ENCODE measurements at regions not wholly inside any gene's neighbourhood (a gene's known extent, or its start where the extent isn't known, plus 50 kb on each side); places are given as distances from the start of the nearest gene placed in this dataset.

- in situ Hi-C loops (cut with HindIII; ENCODE audit: low sequenced_read_pairs), result no loop called here
Observed at GRCh38 chr12:65517656-65518210, 239.2 kb downstream of the MSRB3 start.

- in situ Hi-C loops (cut with HindIII; ENCODE audit: low sequenced_read_pairs), result no loop called here
Observed at GRCh38 chr12:65518771-65519170, 240.3 kb downstream of the MSRB3 start.

GRCh38 chr12:65520658-65521057 is 242.2 kb downstream of the MSRB3 start:
- in situ Hi-C loops (cut with HindIII; ENCODE audit: low sequenced_read_pairs), result no loop called here

- in situ Hi-C loops (cut with HindIII; ENCODE audit: low sequenced_read_pairs), result no loop called here
Observed at GRCh38 chr12:65522956-65523860, 244.7 kb downstream of the MSRB3 start.

- in situ Hi-C loops (cut with HindIII; ENCODE audit: low sequenced_read_pairs), result no loop called here
Observed at GRCh38 chr12:65524666-65525065, 246.2 kb downstream of the MSRB3 start.

GRCh38 chr12:65525491-65526141 is 247.1 kb downstream of the MSRB3 start:
- in situ Hi-C loops (cut with HindIII; ENCODE audit: low sequenced_read_pairs), result no loop called here

- in situ Hi-C loops (cut with HindIII; ENCODE audit: low sequenced_read_pairs), result no loop called here
Observed at GRCh38 chr12:65526311-65526710, 247.8 kb downstream of the MSRB3 start.

- in situ Hi-C loops (cut with HindIII; ENCODE audit: low sequenced_read_pairs), result no loop called here
Observed at GRCh38 chr12:65528127-65528526, 249.6 kb downstream of the MSRB3 start.

GRCh38 chr12:65529106-65529505 is 250.6 kb downstream of the MSRB3 start:
- in situ Hi-C loops (cut with HindIII; ENCODE audit: low sequenced_read_pairs), result no loop called here

- in situ Hi-C loops (cut with HindIII; ENCODE audit: low sequenced_read_pairs), result no loop called here
Observed at GRCh38 chr12:65529771-65530435, 251.4 kb downstream of the MSRB3 start.

GRCh38 chr12:65532162-65532561 is 253.7 kb downstream of the MSRB3 start:
- in situ Hi-C loops (cut with HindIII; ENCODE audit: low sequenced_read_pairs), result no loop called here

- in situ Hi-C loops (cut with HindIII; ENCODE audit: low sequenced_read_pairs), result no loop called here
Observed at GRCh38 chr12:65532764-65533163, 254.3 kb downstream of the MSRB3 start.

GRCh38 chr12:65533177-65533883 is 254.8 kb downstream of the MSRB3 start:
- in situ Hi-C loops (cut with HindIII; ENCODE audit: low sequenced_read_pairs), result no loop called here

- in situ Hi-C loops (cut with HindIII; ENCODE audit: low sequenced_read_pairs), result no loop called here
Observed at GRCh38 chr12:65534238-65534841, 255.9 kb downstream of the MSRB3 start.

- in situ Hi-C loops (cut with HindIII; ENCODE audit: low sequenced_read_pairs), result no loop called here
Observed at GRCh38 chr12:65535946-65536345, 257.5 kb downstream of the MSRB3 start.

- in situ Hi-C loops (cut with HindIII; ENCODE audit: low sequenced_read_pairs), result no loop called here
Observed at GRCh38 chr12:65536351-65536750, 257.9 kb downstream of the MSRB3 start.

- in situ Hi-C loops (cut with HindIII; ENCODE audit: low sequenced_read_pairs), result no loop called here
Observed at GRCh38 chr12:65536876-65537681, 258.6 kb downstream of the MSRB3 start.

- in situ Hi-C loops (cut with HindIII; ENCODE audit: low sequenced_read_pairs), result no loop called here
Observed at GRCh38 chr12:65537978-65538377, 259.5 kb downstream of the MSRB3 start.

- in situ Hi-C loops (cut with HindIII; ENCODE audit: low sequenced_read_pairs), result no loop called here
Observed at GRCh38 chr12:65539023-65539422, 260.5 kb downstream of the MSRB3 start.

- in situ Hi-C loops (cut with HindIII; ENCODE audit: low sequenced_read_pairs), result no loop called here
Observed at GRCh38 chr12:65540140-65540539, 261.7 kb downstream of the MSRB3 start.

Measured in endothelial cell of hepatic sinusoid (primary cell).